HAP-1 (cell line): ENCODE measurements at regions not wholly inside any gene's neighbourhood (a gene's known extent, or its start where the extent isn't known, plus 50 kb on each side); places are given as distances from the start of the nearest gene placed in this dataset.
"Not testable (repeated sequence)": the region's sequence is repeated elsewhere in the genome, so short reads cannot be mapped to it uniquely, and the experiment has no call there.

Source experiments
- DNase-seq, 2 experiments: peaks; one replicate each; pipeline ENCODE4 v3.0.0-alpha.2; 2016 to 2020; ENCODE audit warnings: low spot score in 2 of 2
- H3K27me3 ChIP-seq: fragments of 250-450 bp; sonication (Bioruptor Pico); 2 replicates; pipeline ENCODE4 v1.5.1; 2020; ENCODE audit warnings: low read depth, mild to moderate bottlenecking, moderate library complexity
- H3K36me3 ChIP-seq: fragments of 250-450 bp; sonication (Bioruptor Pico); replicated peaks from 2 replicates; pipeline ENCODE4 v1.5.1; 2020; ENCODE audit warnings: mild to moderate bottlenecking
- H3K4me1 ChIP-seq: fragments of 250-450 bp; sonication (Bioruptor Pico); 2 replicates; pipeline ENCODE4 v1.5.1; 2020; ENCODE audit warnings: mild to moderate bottlenecking
- H3K4me3 ChIP-seq: fragments of 250-450 bp; sonication (Bioruptor Pico); 2 replicates; pipeline ENCODE4 v1.5.1; 2020; ENCODE audit warnings: mild to moderate bottlenecking, moderate library complexity
- H3K9me3 ChIP-seq: fragments of 250-450 bp; sonication (Bioruptor Pico); 2 replicates; pipeline ENCODE4 v1.5.1; 2020; ENCODE audit warnings: mild to moderate bottlenecking, moderate library complexity
- in situ Hi-C: fragments of 300-500 bp; cut with MboI; formaldehyde crosslinking; loops from 3 replicates; pipeline ENCODE4 v1.14.3; 2020; ENCODE audit warnings: low sequenced_read_pairs, inconsistent platforms, mixed read lengths

- H3K4me3 ChIP-seq, H3K27me3 ChIP-seq, H3K4me1 ChIP-seq, in situ Hi-C loops, H3K36me3 ChIP-seq, H3K9me3 ChIP-seq, DNase-seq: not testable (repeated sequence)
These were observed 77.6 kb upstream of the FAM72C start for GRCh38 chr1:144049365-144049764.

GRCh38 chr1:144046645-144047044, 74.9 kb upstream of the FAM72C start:
- H3K36me3 ChIP-seq, DNase-seq, H3K4me3 ChIP-seq, H3K9me3 ChIP-seq, H3K27me3 ChIP-seq, in situ Hi-C loops, H3K4me1 ChIP-seq: not testable (repeated sequence)

- H3K36me3 ChIP-seq, H3K9me3 ChIP-seq, in situ Hi-C loops, H3K27me3 ChIP-seq, H3K4me3 ChIP-seq, H3K4me1 ChIP-seq: not testable (repeated sequence)
- peak; percentile 1 to 9 for DNase-seq
These were observed 74.2 kb upstream of the FAM72C start for GRCh38 chr1:144045751-144046546.

GRCh38 chr1:144042251-144042650, 70.5 kb upstream of the FAM72C start:
- H3K9me3 ChIP-seq, H3K27me3 ChIP-seq, DNase-seq, H3K36me3 ChIP-seq, in situ Hi-C loops, H3K4me1 ChIP-seq, H3K4me3 ChIP-seq: not testable (repeated sequence)

- DNase-seq, H3K9me3 ChIP-seq, H3K4me3 ChIP-seq, H3K4me1 ChIP-seq, H3K27me3 ChIP-seq, H3K36me3 ChIP-seq, in situ Hi-C loops: not testable (repeated sequence)
These were observed 68.5 kb upstream of the FAM72C start for GRCh38 chr1:144040293-144040692.

GRCh38 chr1:144034045-144034444, 62.3 kb upstream of the FAM72C start:
- H3K9me3 ChIP-seq, H3K4me1 ChIP-seq, in situ Hi-C loops, DNase-seq, H3K36me3 ChIP-seq, H3K27me3 ChIP-seq, H3K4me3 ChIP-seq: not testable (repeated sequence)

GRCh38 chr1:144031550-144031949, 59.8 kb upstream of the FAM72C start:
- in situ Hi-C loops, H3K4me1 ChIP-seq, H3K27me3 ChIP-seq, H3K36me3 ChIP-seq, H3K9me3 ChIP-seq, H3K4me3 ChIP-seq: not testable (repeated sequence)
- DNase-seq, result peak in 1 of 2 experiments; percentile 6

GRCh38 chr1:144026022-144026421, 54.2 kb upstream of the FAM72C start:
- H3K27me3 ChIP-seq, DNase-seq, H3K4me1 ChIP-seq, H3K9me3 ChIP-seq, in situ Hi-C loops, H3K4me3 ChIP-seq, H3K36me3 ChIP-seq: not testable (repeated sequence)

GRCh38 chr1:144021690-144022384, 50.1 kb upstream of the FAM72C start:
- H3K36me3 ChIP-seq, in situ Hi-C loops, H3K4me1 ChIP-seq, DNase-seq, H3K4me3 ChIP-seq, H3K27me3 ChIP-seq, H3K9me3 ChIP-seq: not testable (repeated sequence)
